GM12865 (cell line): ENCODE measurements at regions not wholly inside any gene's neighbourhood (a gene's known extent, or its start where the extent isn't known, plus 50 kb on each side); places are given as distances from the start of the nearest gene placed in this dataset.

Experiments used
- DNase-seq: peaks from one replicate; pipeline ENCODE4 v3.0.0; 2010; ENCODE audit warnings: low read depth
- H3K4me3 ChIP-seq: 2 replicates; pipeline ENCODE4 v1.5.1; 2011; ENCODE audit warnings: mild to moderate bottlenecking, low read depth, low read length, control low read depth
- TF ChIP-seq, protein P1 (sequence below): IDR thresholded peaks from 2 replicates; pipeline ENCODE4 v1.5.1; 2011; ENCODE audit warnings: low read length, control low read depth, low read depth, inconsistent platforms; ENCODE audit not compliant: insufficient read depth; ENCODE audit errors: missing control alignments

DNA sequence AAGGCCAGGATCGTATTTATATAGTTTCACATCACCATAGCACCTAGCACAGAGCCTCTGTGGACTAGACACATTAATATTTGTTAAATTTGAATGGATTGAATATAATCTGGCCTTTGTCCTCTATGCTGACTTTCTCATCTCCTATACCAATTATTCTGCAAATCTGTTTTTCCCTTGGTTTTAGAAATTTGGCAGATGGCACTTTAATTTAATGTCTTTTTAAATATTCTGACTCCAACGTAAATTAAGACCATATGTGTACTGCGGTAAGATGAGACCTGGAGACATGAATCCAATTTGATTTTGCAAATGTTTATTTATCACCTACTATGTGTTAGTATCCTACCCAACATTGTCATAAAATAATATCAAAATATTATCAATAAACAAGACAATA, 1281.9 kb upstream of the PIK3C3 start:
- no peak overlapping the region for H3K4me3 ChIP-seq
- DNase-seq = no peak
- TF ChIP-seq, protein P1, sequence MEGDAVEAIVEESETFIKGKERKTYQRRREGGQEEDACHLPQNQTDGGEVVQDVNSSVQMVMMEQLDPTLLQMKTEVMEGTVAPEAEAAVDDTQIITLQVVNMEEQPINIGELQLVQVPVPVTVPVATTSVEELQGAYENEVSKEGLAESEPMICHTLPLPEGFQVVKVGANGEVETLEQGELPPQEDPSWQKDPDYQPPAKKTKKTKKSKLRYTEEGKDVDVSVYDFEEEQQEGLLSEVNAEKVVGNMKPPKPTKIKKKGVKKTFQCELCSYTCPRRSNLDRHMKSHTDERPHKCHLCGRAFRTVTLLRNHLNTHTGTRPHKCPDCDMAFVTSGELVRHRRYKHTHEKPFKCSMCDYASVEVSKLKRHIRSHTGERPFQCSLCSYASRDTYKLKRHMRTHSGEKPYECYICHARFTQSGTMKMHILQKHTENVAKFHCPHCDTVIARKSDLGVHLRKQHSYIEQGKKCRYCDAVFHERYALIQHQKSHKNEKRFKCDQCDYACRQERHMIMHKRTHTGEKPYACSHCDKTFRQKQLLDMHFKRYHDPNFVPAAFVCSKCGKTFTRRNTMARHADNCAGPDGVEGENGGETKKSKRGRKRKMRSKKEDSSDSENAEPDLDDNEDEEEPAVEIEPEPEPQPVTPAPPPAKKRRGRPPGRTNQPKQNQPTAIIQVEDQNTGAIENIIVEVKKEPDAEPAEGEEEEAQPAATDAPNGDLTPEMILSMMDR = no peak

DNA sequence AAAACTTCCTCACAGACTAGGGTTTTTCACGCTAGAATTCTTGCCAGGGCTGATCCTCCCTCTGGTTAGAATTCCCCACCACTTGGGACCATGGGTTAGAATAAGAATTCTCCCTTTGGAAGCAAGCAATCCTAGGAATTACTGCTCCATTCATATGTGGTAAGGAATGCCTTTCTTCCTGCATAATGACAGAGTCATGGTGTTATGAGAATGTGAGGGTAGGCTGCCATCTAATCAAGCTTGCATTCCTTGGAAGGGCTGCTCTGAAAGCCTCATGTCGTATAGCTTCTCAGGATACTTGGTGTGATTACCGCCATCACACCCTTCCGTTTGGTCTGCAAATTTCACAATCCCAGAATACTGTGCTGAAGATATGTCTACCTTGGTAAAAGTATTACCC, 1282.4 kb upstream of the PIK3C3 start:
- TF ChIP-seq, protein P1 = no peak
- no peak for DNase-seq
- no peak overlapping the region for H3K4me3 ChIP-seq

DNA sequence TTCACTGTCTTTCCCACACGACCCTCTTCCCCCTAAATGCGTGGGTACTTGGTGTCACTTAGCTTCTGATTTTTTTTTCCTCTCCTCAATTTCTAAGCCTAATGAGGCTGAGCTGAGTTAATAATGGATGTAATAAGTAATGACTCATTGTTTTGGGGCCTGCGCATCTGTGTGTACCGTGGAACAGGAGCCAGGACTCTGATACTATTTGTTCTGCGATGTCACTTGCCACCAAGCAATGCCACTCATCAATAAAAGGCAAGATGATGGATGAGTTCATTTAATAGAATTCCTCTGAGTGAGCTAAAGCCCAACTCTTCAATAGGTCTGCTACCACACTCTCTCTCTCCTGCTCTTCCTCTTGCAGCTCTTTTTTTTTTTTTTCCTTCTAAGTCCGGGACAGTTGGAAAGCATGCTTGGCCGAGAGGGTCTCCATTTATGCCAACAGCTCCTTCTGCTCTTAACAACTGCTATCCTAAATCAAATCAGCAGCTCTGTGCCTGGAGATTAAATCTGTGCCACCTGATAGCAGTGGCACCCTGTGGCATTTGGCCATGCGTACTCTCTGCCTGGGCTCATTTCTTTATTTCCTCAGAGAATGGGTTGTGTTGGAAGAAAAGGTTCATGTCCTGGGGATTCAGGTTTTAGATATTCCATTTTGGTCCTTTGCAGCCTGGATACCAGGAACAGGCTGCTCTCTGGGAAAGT, 1284.2 kb upstream of the PIK3C3 start:
- TF ChIP-seq, protein P1 = no peak
- no peak for DNase-seq
- no peak overlapping the region for H3K4me3 ChIP-seq

DNA sequence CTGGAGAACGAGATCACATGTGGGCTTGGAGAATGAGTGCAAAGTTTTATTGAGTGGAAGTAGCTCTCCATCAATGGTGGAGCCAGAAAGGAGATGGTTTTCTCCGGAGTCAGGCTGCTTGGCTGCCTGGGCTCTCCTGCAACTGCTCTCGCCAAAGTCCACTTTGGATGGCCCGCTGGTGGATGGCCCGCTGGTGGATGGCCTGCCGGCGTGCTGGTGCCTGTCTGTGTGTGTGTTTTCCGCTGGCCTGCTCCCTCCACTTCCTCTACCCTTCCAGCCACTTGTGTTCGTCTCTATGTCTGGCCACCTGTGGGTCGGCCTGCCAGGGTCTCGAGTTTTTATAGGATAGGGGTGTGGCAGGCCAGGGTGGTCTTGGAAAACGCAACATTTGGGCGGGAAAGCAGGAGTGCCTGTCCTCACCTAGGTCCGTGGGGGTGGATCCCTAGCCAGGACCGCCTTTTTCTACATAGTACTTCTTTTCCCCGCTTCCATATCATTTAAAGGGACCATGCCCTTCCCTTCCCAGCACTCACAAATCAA, 1292.1 kb upstream of the PIK3C3 start:
- TF ChIP-seq, protein P1 = no peak
- no peak for DNase-seq
- no peak overlapping the region for H3K4me3 ChIP-seq

DNA sequence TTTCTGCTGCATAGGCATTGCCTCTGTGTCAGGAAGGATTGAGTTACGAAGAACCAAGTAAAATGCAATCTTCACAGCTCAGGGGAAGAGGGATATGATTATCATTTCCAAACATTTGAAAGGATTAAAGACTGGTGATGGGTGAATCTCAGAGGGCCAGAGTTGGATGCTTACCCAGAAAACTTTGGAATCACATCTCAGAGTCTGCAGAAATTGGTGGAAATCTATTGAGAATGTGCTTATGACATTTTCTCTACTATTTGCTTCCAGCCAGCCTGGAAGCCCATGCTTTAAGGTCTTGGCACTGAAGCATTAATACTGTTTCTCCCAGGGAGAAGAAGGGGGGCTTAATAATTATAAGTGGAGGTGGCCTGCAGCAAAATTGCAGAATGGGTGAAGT, 1301.4 kb upstream of the PIK3C3 start:
- no peak for DNase-seq
- TF ChIP-seq, protein P1 = no peak
- no peak overlapping the region for H3K4me3 ChIP-seq

DNA sequence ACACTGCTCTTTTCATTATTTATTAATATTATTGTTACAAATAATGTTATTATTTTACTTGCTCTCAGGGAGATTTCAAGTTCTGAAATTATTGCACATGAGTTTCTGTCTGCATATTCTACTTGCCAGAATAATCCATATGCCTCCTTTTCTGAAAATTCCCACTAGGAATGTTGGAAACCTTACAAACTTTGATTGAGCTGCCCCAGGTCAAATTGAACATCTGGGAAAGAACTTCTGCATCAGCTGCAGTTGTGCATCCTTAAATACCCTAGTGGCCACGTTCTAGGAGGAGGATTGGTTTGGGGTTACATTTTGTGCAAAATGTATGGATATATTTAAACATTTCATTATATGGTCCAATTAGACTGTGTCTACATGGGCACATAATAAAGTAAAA, 1302.7 kb upstream of the PIK3C3 start:
- H3K4me3 ChIP-seq = no peak overlapping the region
- TF ChIP-seq, protein P1 = no peak
- DNase-seq = no peak

DNA sequence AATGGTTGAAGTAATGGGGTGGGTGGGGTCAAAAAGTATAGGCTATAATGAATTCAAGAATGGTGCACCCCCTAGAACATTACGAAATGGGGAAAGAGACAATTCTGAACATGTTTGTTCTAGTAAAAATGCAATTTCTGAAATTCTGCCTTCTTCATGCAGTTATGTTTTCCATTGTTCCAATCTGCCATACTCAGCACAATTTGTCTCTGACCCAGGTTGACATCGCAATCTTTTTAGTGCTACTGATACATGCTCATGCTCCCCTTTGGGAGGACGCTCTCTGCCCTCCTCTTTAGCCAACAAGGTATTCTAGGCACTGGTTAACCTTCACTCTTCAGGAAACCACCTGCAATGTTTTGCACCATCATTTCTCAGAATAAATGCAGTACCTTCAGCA, 1303.9 kb upstream of the PIK3C3 start:
- TF ChIP-seq, protein P1 = no peak
- H3K4me3 ChIP-seq = no peak overlapping the region
- no peak for DNase-seq
